HEK293 (cell line): ENCODE measurements at regions not wholly inside any gene's neighbourhood (a gene's known extent, or its start where the extent isn't known, plus 50 kb on each side); places are given as distances from the start of the nearest gene placed in this dataset.

Experiments used
- CTCF ChIA-PET: fragments of 350-600 bp; formaldehyde crosslinking; extraction: SDS; loops from one replicate; lab custom pipeline; 2021; ENCODE audit warnings: antibody characterized with exemption; lab: Yijun Ruan, JAX
- POLR2A ChIA-PET: fragments of 300-600 bp; formaldehyde crosslinking; extraction: SDS; loops from one replicate; lab custom pipeline; 2020; ENCODE audit warnings: antibody characterized with exemption, inconsistent platforms; lab: Yijun Ruan, JAX
- H3K27ac ChIP-seq: fragments of 200-500 bp; sonication (Bioruptor generic); 2 replicates; pipeline ENCODE4 v1.5.1; 2014; ENCODE audit warnings: low read depth, low read length, control low read depth, inconsistent platforms; ENCODE audit errors: extremely low read depth
- H3K36me3 ChIP-seq, 2 experiments: fragments of 200-500 bp in 1 of 2; sonication (Bioruptor generic) in 1 of 2; 1 replicate in 1 of 2; 2 replicates in 1 of 2; pipeline ENCODE4 v1.5.1; 2014 to 2017; ENCODE audit warnings: inconsistent platforms in 2 of 2, low read length in 2 of 2; ENCODE audit not compliant: control insufficient read depth in 2 of 2, insufficient read depth in 1 of 2
- H3K4me1 ChIP-seq: fragments of 200-500 bp; sonication (Bioruptor generic); 2 replicates; pipeline ENCODE4 v1.5.1; 2014; ENCODE audit warnings: mild to moderate bottlenecking, low read length, inconsistent platforms; ENCODE audit not compliant: control insufficient read depth, insufficient read depth
- H3K4me3 ChIP-seq: 2 replicates; pipeline ENCODE4 v1.5.1; 2011; ENCODE audit warnings: low read depth, mild to moderate bottlenecking, control low read depth, low read length, moderate library complexity
- H3K9me3 ChIP-seq: fragments of 200-500 bp; sonication (Bioruptor generic); 2 replicates; pipeline ENCODE4 v1.5.1; 2014; ENCODE audit warnings: low read depth, low read length, inconsistent platforms; ENCODE audit not compliant: control insufficient read depth, insufficient read depth
- HOXC10 ChIP-seq: sonication (generic); formaldehyde crosslinking; IDR thresholded peaks from 2 replicates; pipeline ENCODE4 v1.8.1; 2023; ENCODE audit warnings: mild to moderate bottlenecking, missing genetic modification reagents
- KLF16 ChIP-seq: fragments of 450-650 bp; formaldehyde crosslinking; IDR thresholded peaks from 2 replicates; pipeline ENCODE4 v1.5.1; 2017; ENCODE audit warnings: missing biosample characterization, missing genetic modification characterization
- RBAK ChIP-seq: fragments of 450-650 bp; formaldehyde crosslinking; IDR thresholded peaks from 2 replicates; pipeline ENCODE4 v1.5.1; 2016; ENCODE audit warnings: missing biosample characterization, missing genetic modification characterization
- SP2 ChIP-seq: fragments of 450-650 bp; formaldehyde crosslinking; IDR thresholded peaks from 2 replicates; pipeline ENCODE4 v1.5.1; 2016; ENCODE audit warnings: missing biosample characterization, missing genetic modification characterization
- WT1 ChIP-seq: fragments of 450-650 bp; formaldehyde crosslinking; IDR thresholded peaks from 2 replicates; pipeline ENCODE4 v1.5.1; 2016; ENCODE audit warnings: missing biosample characterization, missing genetic modification characterization
- YY1 ChIP-seq: fragments of 450-650 bp; formaldehyde crosslinking; IDR thresholded peaks from 2 replicates; pipeline ENCODE4 v1.5.1; 2018; ENCODE audit warnings: missing biosample characterization, missing genetic modification characterization
- ZBTB1 ChIP-seq: fragments of 450-650 bp; formaldehyde crosslinking; IDR thresholded peaks from 2 replicates; pipeline ENCODE4 v1.5.1; 2016; ENCODE audit warnings: missing biosample characterization, missing genetic modification characterization
- ZFP3 ChIP-seq: fragments of 450-650 bp; formaldehyde crosslinking; IDR thresholded peaks from 2 replicates; pipeline ENCODE4 v1.5.1; 2016; ENCODE audit warnings: low read depth, missing biosample characterization, missing genetic modification characterization
- ZFP69B ChIP-seq: fragments of 450-650 bp; formaldehyde crosslinking; IDR thresholded peaks from 2 replicates; pipeline ENCODE4 v1.5.1; 2016; ENCODE audit warnings: missing biosample characterization, missing genetic modification characterization
- ZNF10 ChIP-seq: fragments of 450-650 bp; formaldehyde crosslinking; IDR thresholded peaks from 2 replicates; pipeline ENCODE4 v1.5.1; 2017; ENCODE audit warnings: missing biosample characterization, missing genetic modification characterization
- ZNF132 ChIP-seq: fragments of 450-650 bp; formaldehyde crosslinking; IDR thresholded peaks from 2 replicates; pipeline ENCODE4 v1.5.1; 2017; ENCODE audit warnings: missing biosample characterization, missing genetic modification characterization, borderline replicate concordance
- ZNF157 ChIP-seq: fragments of 450-650 bp; formaldehyde crosslinking; IDR thresholded peaks from 2 replicates; pipeline ENCODE4 v1.5.1; 2016; ENCODE audit warnings: missing biosample characterization, missing genetic modification characterization
- ZNF2 ChIP-seq: fragments of 450-650 bp; formaldehyde crosslinking; IDR thresholded peaks from 2 replicates; pipeline ENCODE4 v1.5.1; 2016; ENCODE audit warnings: missing biosample characterization, missing genetic modification characterization
- ZNF202 ChIP-seq: fragments of 450-650 bp; formaldehyde crosslinking; IDR thresholded peaks from 2 replicates; pipeline ENCODE4 v1.5.1; 2016; ENCODE audit warnings: missing biosample characterization, missing genetic modification characterization, borderline replicate concordance
- ZNF211 ChIP-seq: fragments of 450-650 bp; formaldehyde crosslinking; IDR thresholded peaks from 2 replicates; pipeline ENCODE4 v1.5.1; 2016; ENCODE audit warnings: low read depth, missing biosample characterization, missing genetic modification characterization
- ZNF223 ChIP-seq: fragments of 450-650 bp; formaldehyde crosslinking; IDR thresholded peaks from 2 replicates; pipeline ENCODE4 v1.5.1; 2016; ENCODE audit warnings: missing biosample characterization, missing genetic modification characterization
- ZNF416 ChIP-seq: fragments of 450-650 bp; formaldehyde crosslinking; IDR thresholded peaks from 2 replicates; pipeline ENCODE4 v1.5.1; 2016; ENCODE audit warnings: missing biosample characterization, missing genetic modification characterization
- ZNF423 ChIP-seq: fragments of 450-650 bp; formaldehyde crosslinking; IDR thresholded peaks from 2 replicates; pipeline ENCODE4 v1.5.1; 2016; ENCODE audit warnings: missing biosample characterization, missing genetic modification characterization
- ZNF560 ChIP-seq: fragments of 450-650 bp; formaldehyde crosslinking; IDR thresholded peaks from 2 replicates; pipeline ENCODE4 v1.5.1; 2017; ENCODE audit warnings: missing biosample characterization, missing genetic modification characterization, borderline replicate concordance
- ZNF621 ChIP-seq: fragments of 450-650 bp; formaldehyde crosslinking; IDR thresholded peaks from 2 replicates; pipeline ENCODE4 v1.5.1; 2017; ENCODE audit warnings: missing biosample characterization, missing genetic modification characterization
- ZNF785 ChIP-seq: fragments of 450-650 bp; formaldehyde crosslinking; IDR thresholded peaks from 2 replicates; pipeline ENCODE4 v1.5.1; 2016; ENCODE audit warnings: missing biosample characterization, missing genetic modification characterization
- TF ChIP-seq, protein P1 (sequence below): fragments of 450-650 bp; formaldehyde crosslinking; IDR thresholded peaks from 2 replicates; pipeline ENCODE4 v1.5.1; 2017; ENCODE audit warnings: missing biosample characterization, mild to moderate bottlenecking, missing genetic modification characterization, moderate library complexity
- TF ChIP-seq, protein P2 (sequence below): fragments of 450-650 bp; formaldehyde crosslinking; IDR thresholded peaks from 2 replicates; pipeline ENCODE4 v1.5.1; 2017; ENCODE audit warnings: missing biosample characterization, missing genetic modification characterization
- TF ChIP-seq, protein P3 (sequence below): fragments of 450-650 bp; formaldehyde crosslinking; IDR thresholded peaks from 2 replicates; pipeline ENCODE4 v1.5.1; 2016; ENCODE audit warnings: missing biosample characterization, missing genetic modification characterization, low read depth
- TF ChIP-seq, protein P4 (sequence below): fragments of 450-650 bp; formaldehyde crosslinking; IDR thresholded peaks from 2 replicates; pipeline ENCODE4 v1.5.1; 2016; ENCODE audit warnings: missing biosample characterization, missing genetic modification characterization, borderline replicate concordance

DNA sequence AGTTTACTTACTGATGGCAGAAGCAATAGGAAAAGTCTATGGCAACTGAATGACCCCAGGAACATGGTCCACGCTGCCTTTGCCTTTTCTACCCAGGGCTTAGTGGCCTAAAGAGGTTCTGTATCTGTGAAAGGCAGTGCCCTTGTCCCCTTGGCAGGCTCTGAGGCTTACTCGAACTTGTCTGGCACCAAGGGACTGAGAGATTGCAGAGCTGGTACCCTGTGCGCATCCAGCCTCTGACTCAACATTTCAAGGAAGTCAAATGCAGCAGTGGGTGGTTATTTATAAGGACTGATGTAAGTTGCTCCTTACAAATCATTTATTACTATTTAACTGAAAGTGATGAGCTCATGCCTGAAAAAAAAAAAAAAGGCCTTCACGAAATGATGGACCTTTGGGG, 299.9 kb upstream of the MYOCD start:
- CTCF ChIA-PET, result interaction anchor here (0.6 to 1.6 kb wide), 3 partner anchors 171 to 377 kb away, joined by 3 to 4 read pairs (median 3); no protein-coding TSS in a partner anchor
- POLR2A ChIA-PET, result no interaction called here

DNA sequence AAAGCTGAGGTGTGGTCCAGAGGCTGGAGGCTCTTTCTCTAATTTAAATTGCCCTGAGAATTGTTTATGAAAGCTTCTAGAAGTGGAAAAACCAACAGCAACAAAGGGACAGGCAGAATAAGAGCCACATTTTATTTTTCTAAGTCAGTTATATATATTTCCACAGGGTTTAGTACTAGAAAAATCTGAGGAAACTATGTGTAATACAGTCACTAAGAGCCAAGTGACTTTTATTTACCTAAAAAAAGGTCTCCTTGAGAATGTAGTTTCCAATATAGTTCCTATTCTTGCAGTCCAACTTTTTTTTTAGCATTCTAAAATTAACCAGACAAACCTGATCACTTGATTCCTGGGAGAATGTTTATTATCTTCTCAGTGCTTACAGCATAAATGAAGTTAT, 296.6 kb upstream of the MYOCD start:
- ChIA-PET POLR2A (no interaction called here), CTCF (interaction anchor here (0.6 kb wide), 1 partner anchor 112 kb away, joined by 3 read pairs; no protein-coding TSS in a partner anchor)
- H3K4me3 ChIP-seq, result no peak overlapping the region
- no peak overlapping the region for H3K27ac ChIP-seq
- TF ChIP-seq ZNF621 (tag by site-specific recombination), result no peak
- TF ChIP-seq, protein P1, sequence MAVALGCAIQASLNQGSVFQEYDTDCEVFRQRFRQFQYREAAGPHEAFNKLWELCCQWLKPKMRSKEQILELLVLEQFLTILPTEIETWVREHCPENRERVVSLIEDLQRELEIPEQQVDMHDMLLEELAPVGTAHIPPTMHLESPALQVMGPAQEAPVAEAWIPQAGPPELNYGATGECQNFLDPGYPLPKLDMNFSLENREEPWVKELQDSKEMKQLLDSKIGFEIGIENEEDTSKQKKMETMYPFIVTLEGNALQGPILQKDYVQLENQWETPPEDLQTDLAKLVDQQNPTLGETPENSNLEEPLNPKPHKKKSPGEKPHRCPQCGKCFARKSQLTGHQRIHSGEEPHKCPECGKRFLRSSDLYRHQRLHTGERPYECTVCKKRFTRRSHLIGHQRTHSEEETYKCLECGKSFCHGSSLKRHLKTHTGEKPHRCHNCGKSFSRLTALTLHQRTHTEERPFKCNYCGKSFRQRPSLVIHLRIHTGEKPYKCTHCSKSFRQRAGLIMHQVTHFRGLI (tag by site-specific recombination), result no peak
- TF ChIP-seq RBAK (tag by site-specific recombination), result no peak
- no peak for TF ChIP-seq ZNF2 (tag by site-specific recombination)
- no peak for TF ChIP-seq ZFP69B (tag by site-specific recombination)
- no peak for TF ChIP-seq ZNF223 (tag by site-specific recombination)
- no peak for TF ChIP-seq HOXC10 (CRISPR knock-in tag)
- no peak for TF ChIP-seq ZNF423
- no peak for TF ChIP-seq ZNF416 (tag by site-specific recombination)
- no peak for TF ChIP-seq WT1 (tag by site-specific recombination)
- TF ChIP-seq SP2 (tag by site-specific recombination), result no peak
- no peak for TF ChIP-seq ZBTB1 (tag by site-specific recombination)
- TF ChIP-seq, protein P2, sequence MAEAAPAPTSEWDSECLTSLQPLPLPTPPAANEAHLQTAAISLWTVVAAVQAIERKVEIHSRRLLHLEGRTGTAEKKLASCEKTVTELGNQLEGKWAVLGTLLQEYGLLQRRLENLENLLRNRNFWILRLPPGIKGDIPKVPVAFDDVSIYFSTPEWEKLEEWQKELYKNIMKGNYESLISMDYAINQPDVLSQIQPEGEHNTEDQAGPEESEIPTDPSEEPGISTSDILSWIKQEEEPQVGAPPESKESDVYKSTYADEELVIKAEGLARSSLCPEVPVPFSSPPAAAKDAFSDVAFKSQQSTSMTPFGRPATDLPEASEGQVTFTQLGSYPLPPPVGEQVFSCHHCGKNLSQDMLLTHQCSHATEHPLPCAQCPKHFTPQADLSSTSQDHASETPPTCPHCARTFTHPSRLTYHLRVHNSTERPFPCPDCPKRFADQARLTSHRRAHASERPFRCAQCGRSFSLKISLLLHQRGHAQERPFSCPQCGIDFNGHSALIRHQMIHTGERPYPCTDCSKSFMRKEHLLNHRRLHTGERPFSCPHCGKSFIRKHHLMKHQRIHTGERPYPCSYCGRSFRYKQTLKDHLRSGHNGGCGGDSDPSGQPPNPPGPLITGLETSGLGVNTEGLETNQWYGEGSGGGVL, result no peak
- TF ChIP-seq ZNF10, result no peak
- TF ChIP-seq ZNF785 (tag by site-specific recombination), result no peak
- no peaks in the 10 kb centered on the region for H3K36me3 ChIP-seq
- no peaks in the 10 kb centered on the region for H3K4me1 ChIP-seq
- H3K9me3 ChIP-seq, result no peaks in the 10 kb centered on the region

More for the DNA sequence above, 299.9 kb upstream of the MYOCD start:
- no peak overlapping the region for H3K4me3 ChIP-seq
- H3K27ac ChIP-seq, result no peak overlapping the region
- H3K9me3 ChIP-seq, result no peaks in the 10 kb centered on the region
- H3K4me1 ChIP-seq, result no peaks in the 10 kb centered on the region
- no peaks in the 10 kb centered on the region for H3K36me3 ChIP-seq
- no peak for TF ChIP-seq SP2 (tag by site-specific recombination)

DNA sequence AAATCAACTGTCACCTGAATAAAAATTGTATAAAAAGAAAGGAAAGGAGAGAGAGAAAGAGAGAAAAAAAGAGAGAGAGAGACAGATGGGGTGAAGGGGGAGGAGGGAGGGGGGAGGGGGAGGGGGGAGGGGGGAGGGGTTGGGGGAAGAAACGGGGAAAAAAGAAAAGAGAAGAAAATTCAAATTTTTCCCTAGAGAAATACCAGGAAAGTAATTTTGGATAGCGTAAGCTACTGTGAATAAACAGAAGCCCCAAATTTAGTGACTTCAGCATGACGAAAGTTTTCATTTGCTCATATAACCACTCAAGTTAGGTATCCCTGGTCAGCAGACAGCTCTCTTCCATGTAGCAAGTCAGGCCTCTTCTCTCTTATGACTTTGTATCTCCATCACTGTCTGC, 289.4 kb upstream of the MYOCD start:
- Histone ChIP-seq H3K4me3 (no peak overlapping the region), H3K36me3 (no peaks in the 10 kb centered on the region), H3K27ac (no peak overlapping the region), H3K9me3 (no peaks in the 10 kb centered on the region), H3K4me1 (no peaks in the 10 kb centered on the region)
- TF ChIP-seq ZNF2 (tag by site-specific recombination) (no peak), ZNF132 (tag by site-specific recombination) (no peak), HOXC10 (CRISPR knock-in tag) (no peak), ZNF157 (tag by site-specific recombination) (no peak), ZNF202 (tag by site-specific recombination) (no peak), YY1 (no peak), ZNF560 (tag by site-specific recombination) (no peak), ZFP3 (tag by site-specific recombination) (no peak), ZNF211 (tag by site-specific recombination) (no peak), KLF16 (tag by site-specific recombination) (no peak)
- TF ChIP-seq, protein P3, sequence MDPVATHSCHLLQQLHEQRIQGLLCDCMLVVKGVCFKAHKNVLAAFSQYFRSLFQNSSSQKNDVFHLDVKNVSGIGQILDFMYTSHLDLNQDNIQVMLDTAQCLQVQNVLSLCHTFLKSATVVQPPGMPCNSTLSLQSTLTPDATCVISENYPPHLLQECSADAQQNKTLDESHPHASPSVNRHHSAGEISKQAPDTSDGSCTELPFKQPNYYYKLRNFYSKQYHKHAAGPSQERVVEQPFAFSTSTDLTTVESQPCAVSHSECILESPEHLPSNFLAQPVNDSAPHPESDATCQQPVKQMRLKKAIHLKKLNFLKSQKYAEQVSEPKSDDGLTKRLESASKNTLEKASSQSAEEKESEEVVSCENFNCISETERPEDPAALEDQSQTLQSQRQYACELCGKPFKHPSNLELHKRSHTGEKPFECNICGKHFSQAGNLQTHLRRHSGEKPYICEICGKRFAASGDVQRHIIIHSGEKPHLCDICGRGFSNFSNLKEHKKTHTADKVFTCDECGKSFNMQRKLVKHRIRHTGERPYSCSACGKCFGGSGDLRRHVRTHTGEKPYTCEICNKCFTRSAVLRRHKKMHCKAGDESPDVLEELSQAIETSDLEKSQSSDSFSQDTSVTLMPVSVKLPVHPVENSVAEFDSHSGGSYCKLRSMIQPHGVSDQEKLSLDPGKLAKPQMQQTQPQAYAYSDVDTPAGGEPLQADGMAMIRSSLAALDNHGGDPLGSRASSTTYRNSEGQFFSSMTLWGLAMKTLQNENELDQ (tag by site-specific recombination), result no peak
- TF ChIP-seq, protein P4, sequence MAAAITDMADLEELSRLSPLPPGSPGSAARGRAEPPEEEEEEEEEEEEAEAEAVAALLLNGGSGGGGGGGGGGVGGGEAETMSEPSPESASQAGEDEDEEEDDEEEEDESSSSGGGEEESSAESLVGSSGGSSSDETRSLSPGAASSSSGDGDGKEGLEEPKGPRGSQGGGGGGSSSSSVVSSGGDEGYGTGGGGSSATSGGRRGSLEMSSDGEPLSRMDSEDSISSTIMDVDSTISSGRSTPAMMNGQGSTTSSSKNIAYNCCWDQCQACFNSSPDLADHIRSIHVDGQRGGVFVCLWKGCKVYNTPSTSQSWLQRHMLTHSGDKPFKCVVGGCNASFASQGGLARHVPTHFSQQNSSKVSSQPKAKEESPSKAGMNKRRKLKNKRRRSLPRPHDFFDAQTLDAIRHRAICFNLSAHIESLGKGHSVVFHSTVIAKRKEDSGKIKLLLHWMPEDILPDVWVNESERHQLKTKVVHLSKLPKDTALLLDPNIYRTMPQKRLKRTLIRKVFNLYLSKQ (tag by site-specific recombination), result no peak
- ChIA-PET CTCF (no interaction called here), POLR2A (no interaction called here)
